SU-DHL-6 (cell line): ENCODE measurements at regions not wholly inside any gene's neighbourhood (a gene's known extent, or its start where the extent isn't known, plus 50 kb on each side); places are given as distances from the start of the nearest gene placed in this dataset.

ENCODE experiments used
- H2AFZ ChIP-seq: fragments of 200-600 bp; sonication (generic); 2 replicates; pipeline ENCODE4 v1.6.1; 2014; ENCODE audit warnings: low read depth, mild to moderate bottlenecking, moderate library complexity, mixed read lengths, antibody characterized with exemption, low read length; ENCODE audit not compliant: severe bottlenecking
- H3F3A ChIP-seq: fragments of 200-600 bp; shearing (Covaris generic); 2 replicates; pipeline ENCODE4 v1.6.0; 2016; ENCODE audit warnings: antibody characterized with exemption, mild to moderate bottlenecking; ENCODE audit not compliant: insufficient read depth
- H3K27ac ChIP-seq: fragments of 200-600 bp; sonication (generic); 2 replicates; pipeline ENCODE4 v1.5.1; 2016; ENCODE audit warnings: low read depth, mild to moderate bottlenecking, low read length, moderate library complexity, mixed read lengths
- H3K27me3 ChIP-seq: fragments of 200-600 bp; sonication (generic), shearing (Covaris generic); 2 replicates; pipeline ENCODE4 v1.6.0; 2014; ENCODE audit warnings: mild to moderate bottlenecking, low read length
- H3K36me3 ChIP-seq: fragments of 200-600 bp; sonication (generic); 2 replicates; pipeline ENCODE4 v1.6.1; 2014; ENCODE audit warnings: mild to moderate bottlenecking, low read length, mixed read lengths
- H3K4me2 ChIP-seq: fragments of 300-600, 200-600 bp; shearing (Covaris generic), sonication (generic); 2 replicates; pipeline ENCODE4 v1.6.0; 2014; ENCODE audit warnings: low read length, low read depth, mild to moderate bottlenecking; ENCODE audit not compliant: poor library complexity, severe bottlenecking
- H3K4me3 ChIP-seq: fragments of 200-600 bp; sonication (generic); 2 replicates; pipeline ENCODE4 v1.5.1; 2014; ENCODE audit warnings: antibody characterized with exemption, low read length, mild to moderate bottlenecking, mixed read lengths; ENCODE audit not compliant: insufficient read depth, poor library complexity, severe bottlenecking
- H3K79me2 ChIP-seq: fragments of 200-600 bp; sonication (generic); 2 replicates; pipeline ENCODE4 v1.6.1; 2014; ENCODE audit warnings: mild to moderate bottlenecking, low read length, moderate library complexity; ENCODE audit not compliant: insufficient read depth
- H3K9ac ChIP-seq: fragments of 200-600 bp; sonication (generic); 2 replicates; pipeline ENCODE4 v1.7.0; 2014; ENCODE audit warnings: mild to moderate bottlenecking, low read length
- H3K9me2 ChIP-seq: fragments of 200-600 bp; sonication (generic); replicated peaks from 2 replicates; pipeline ENCODE4 v1.6.1; 2014; ENCODE audit warnings: low read length; ENCODE audit not compliant: insufficient read depth
- H3K9me3 ChIP-seq: fragments of 200-600 bp; sonication (generic); 2 replicates; pipeline ENCODE4 v1.6.1; 2014; ENCODE audit warnings: low read length, mixed read lengths; ENCODE audit not compliant: insufficient read depth
- H4K20me1 ChIP-seq: fragments of 200-600 bp; sonication (generic); 2 replicates; pipeline ENCODE4 v1.6.1; 2014; ENCODE audit warnings: low read depth, mild to moderate bottlenecking, antibody characterized with exemption, low read length, moderate library complexity, mixed read lengths
- EZH2phosphoT487 ChIP-seq: fragments of 200-600 bp; sonication (generic), shearing (Covaris generic); conservative IDR thresholded peaks from 2 replicates; pipeline ENCODE4 v1.6.1; 2018; ENCODE audit warnings: mild to moderate bottlenecking, antibody characterized with exemption, low read length, moderate library complexity, mixed read lengths
- TF ChIP-seq, protein P1 (sequence below): fragments of 200-600 bp; sonication (generic); IDR thresholded peaks from one replicate; pipeline ENCODE4 v1.5.1; 2017; ENCODE audit warnings: antibody characterized with exemption, mild to moderate bottlenecking, low read length, moderate library complexity; ENCODE audit not compliant: insufficient read depth, poor library complexity, severe bottlenecking

DNA sequence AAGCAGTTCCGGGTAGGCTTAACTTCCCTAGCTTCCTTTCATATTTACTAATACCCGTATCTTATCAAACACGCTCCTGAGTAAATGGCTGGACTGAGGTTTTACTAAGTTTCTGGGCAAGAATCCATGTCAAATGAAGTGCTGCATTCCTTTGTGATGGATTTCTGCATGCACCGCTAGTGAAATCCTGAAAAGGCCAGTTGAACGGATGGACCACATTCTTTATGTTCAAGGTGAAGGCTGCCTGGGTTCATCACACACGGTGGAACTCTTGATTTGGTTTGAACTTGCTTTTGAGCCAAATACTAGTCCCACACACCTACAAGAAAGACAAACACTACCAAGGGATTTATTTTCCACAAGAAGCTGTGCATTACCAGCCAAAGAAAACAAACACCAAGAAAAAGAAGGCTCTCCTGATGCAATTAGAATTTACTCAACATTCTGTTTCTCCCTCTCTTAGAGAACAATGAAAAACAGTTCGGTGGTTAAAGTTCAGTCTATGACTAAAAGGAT, 255.0 kb upstream of the SEMA3C start:
- no peak overlapping the region for H3K4me2 ChIP-seq
- no peak overlapping the region for H3K27ac ChIP-seq
- no peak overlapping the region for H3K4me3 ChIP-seq

DNA sequence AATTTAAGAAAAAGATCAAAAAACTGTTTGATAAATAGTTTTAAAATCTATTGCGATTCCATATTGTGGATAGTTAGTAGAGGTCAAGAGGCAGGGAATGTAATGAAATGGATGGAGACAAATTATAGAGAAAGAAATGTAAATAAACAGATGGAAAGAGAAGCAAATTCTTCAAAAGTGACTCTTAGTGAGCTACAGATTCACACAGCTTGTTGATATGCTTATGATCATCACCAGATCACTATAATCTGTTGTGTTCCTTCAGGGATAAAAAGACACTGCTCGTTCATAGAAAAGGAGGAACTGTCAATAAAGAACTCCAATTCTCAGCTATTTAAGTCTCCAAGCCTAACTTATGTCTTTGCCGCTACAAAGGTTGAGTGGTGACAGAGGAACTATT, 251.4 kb upstream of the SEMA3C start:
- no peaks in the 10 kb centered on the region for H3K27me3 ChIP-seq
- no peaks in the 10 kb centered on the region for H3K9me2 ChIP-seq
- no peaks in the 10 kb centered on the region for H3K79me2 ChIP-seq
- H3K27ac ChIP-seq: no peak overlapping the region
- no peak for TF ChIP-seq EZH2phosphoT487
- TF ChIP-seq, protein P1, sequence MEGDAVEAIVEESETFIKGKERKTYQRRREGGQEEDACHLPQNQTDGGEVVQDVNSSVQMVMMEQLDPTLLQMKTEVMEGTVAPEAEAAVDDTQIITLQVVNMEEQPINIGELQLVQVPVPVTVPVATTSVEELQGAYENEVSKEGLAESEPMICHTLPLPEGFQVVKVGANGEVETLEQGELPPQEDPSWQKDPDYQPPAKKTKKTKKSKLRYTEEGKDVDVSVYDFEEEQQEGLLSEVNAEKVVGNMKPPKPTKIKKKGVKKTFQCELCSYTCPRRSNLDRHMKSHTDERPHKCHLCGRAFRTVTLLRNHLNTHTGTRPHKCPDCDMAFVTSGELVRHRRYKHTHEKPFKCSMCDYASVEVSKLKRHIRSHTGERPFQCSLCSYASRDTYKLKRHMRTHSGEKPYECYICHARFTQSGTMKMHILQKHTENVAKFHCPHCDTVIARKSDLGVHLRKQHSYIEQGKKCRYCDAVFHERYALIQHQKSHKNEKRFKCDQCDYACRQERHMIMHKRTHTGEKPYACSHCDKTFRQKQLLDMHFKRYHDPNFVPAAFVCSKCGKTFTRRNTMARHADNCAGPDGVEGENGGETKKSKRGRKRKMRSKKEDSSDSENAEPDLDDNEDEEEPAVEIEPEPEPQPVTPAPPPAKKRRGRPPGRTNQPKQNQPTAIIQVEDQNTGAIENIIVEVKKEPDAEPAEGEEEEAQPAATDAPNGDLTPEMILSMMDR: no peak
- no peaks in the 10 kb centered on the region for H3F3A ChIP-seq
- no peak overlapping the region for H2AFZ ChIP-seq
- H3K9me3 ChIP-seq: no peaks in the 10 kb centered on the region; the same call in 1 of the 2 replicates
- H3K36me3 ChIP-seq: no peaks in the 10 kb centered on the region
- H3K4me2 ChIP-seq: no peak overlapping the region
- no peak overlapping the region for H3K9ac ChIP-seq
- no peaks in the 10 kb centered on the region for H4K20me1 ChIP-seq
- no peak overlapping the region for H3K4me3 ChIP-seq

More for the DNA sequence above, 255.0 kb upstream of the SEMA3C start:
- Histone ChIP-seq H3K9me3 (no peaks in the 10 kb centered on the region; the same call in 1 of the 2 replicates), H4K20me1 (no peaks in the 10 kb centered on the region), H3K9me2 (no peaks in the 10 kb centered on the region), H3K27me3 (no peaks in the 10 kb centered on the region), H3K36me3 (no peaks in the 10 kb centered on the region), H3F3A (no peaks in the 10 kb centered on the region), H3K79me2 (no peaks in the 10 kb centered on the region), H3K9ac (no peak overlapping the region), H2AFZ (no peak overlapping the region)
- TF ChIP-seq EZH2phosphoT487: no peak

DNA sequence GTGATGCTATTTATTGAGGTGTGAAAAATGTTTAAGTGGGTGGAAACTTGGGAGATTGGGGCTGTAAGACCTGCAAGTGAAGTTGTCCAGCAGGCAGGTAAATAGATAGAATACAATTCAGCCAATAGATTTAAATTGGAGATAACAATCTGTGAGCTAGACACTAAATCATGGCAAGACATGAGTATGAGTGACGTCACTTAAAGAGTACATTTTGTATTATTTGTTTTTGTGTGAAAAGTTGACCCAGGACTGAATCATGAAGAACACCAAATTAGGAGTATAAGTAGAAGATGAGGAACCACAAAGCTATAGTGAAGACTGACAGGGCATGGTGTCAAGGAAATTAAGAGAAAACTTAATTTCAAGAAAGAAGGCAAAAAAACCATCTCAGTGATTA, 249.1 kb upstream of the SEMA3C start:
- Histone ChIP-seq H3K4me3 (no peak overlapping the region), H2AFZ (no peak overlapping the region), H3K4me2 (no peak overlapping the region), H3K9me2 (no peaks in the 10 kb centered on the region), H3K79me2 (no peaks in the 10 kb centered on the region), H4K20me1 (no peaks in the 10 kb centered on the region), H3K27ac (no peak overlapping the region), H3F3A (no peaks in the 10 kb centered on the region), H3K9me3 (no peaks in the 10 kb centered on the region; the same call in 1 of the 2 replicates), H3K36me3 (no peaks in the 10 kb centered on the region), H3K9ac (no peak overlapping the region), H3K27me3 (no peaks in the 10 kb centered on the region)
- TF ChIP-seq, protein P1: no peak
- TF ChIP-seq EZH2phosphoT487: no peak

DNA sequence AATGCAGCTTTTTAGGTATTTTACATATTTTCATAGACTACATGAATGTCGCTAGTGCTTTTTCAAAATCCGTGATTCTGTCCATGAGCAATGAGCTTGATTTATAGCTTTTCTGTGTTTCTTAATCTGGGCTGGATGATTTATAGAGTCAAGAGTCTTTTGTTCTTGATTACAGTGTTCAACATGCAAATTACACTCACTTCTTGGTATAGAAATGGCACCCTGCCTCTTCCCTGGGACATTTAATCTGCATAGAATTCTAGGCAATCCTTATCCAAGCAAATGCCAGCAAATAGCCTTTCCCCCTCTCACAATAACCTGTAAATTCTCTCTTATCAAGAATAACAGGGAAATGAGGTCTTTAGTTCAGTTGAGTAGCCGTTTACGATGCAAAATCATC, 246.2 kb upstream of the SEMA3C start:
- no peak overlapping the region for H3K27ac ChIP-seq
- no peak for TF ChIP-seq EZH2phosphoT487
- TF ChIP-seq, protein P1: no peak
- H2AFZ ChIP-seq: no peak overlapping the region
- no peaks in the 10 kb centered on the region for H3K27me3 ChIP-seq
- H4K20me1 ChIP-seq: no peaks in the 10 kb centered on the region
- no peaks in the 10 kb centered on the region for H3F3A ChIP-seq
- no peak overlapping the region for H3K9ac ChIP-seq
- no peaks in the 10 kb centered on the region for H3K9me3 ChIP-seq
- no peak overlapping the region for H3K4me2 ChIP-seq
- no peaks in the 10 kb centered on the region for H3K36me3 ChIP-seq
- no peaks in the 10 kb centered on the region for H3K9me2 ChIP-seq
- no peak overlapping the region for H3K4me3 ChIP-seq
- H3K79me2 ChIP-seq: no peaks in the 10 kb centered on the region
